ENCODE measurements at regions not wholly inside any gene's neighbourhood (a gene's known extent, or its start where the extent isn't known, plus 50 kb on each side); places are given as distances from the start of the nearest gene placed in this dataset.

- TF ChIP-seq MAX (IDR thresholded peaks at IDR 0.05) (no peak), REST (IDR thresholded peaks at IDR 0.05) (no peak), CTCF (IDR thresholded peaks at IDR 0.05; ENCODE audit: low read depth, low read length, missing input control) (no peak), YY1 (IDR thresholded peaks at IDR 0.05) (no peak)
Observed at GRCh38 chr11:92801685-92802084, 167.8 kb upstream of the MTNR1B start.

Measured in liver (tissue), 2 donors.